ENCODE measurements at regions not wholly inside any gene's neighbourhood (a gene's known extent, or its start where the extent isn't known, plus 50 kb on each side); places are given as distances from the start of the nearest gene placed in this dataset.

DNA sequence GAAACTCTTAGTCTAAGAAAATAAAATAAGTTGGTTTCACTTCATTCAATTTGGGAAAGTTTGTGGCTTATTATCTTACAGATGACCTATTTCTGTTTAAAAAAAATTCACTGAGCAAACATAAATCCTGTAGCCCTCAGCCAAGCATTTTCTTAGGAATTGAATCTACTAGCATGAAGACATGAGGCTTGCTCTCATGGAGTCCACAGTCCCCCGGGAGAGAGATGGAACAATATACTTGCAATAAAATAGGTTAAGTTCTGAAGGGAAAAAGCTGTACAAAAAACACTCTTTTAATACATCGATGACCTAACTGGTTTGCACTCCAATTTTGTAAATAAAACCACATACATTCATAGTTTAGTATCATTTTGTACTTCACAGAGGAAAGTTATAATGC lies 642.6 kb upstream of the FAM241A start:
- no peak overlapping the region for H3K9ac ChIP-seq (ENCODE audit: low read length)
- no peaks in the 10 kb centered on the region for H3K27me3 ChIP-seq (ENCODE audit: control insufficient read depth, insufficient read depth, low read length)
- no peak overlapping the region for H3K4me3 ChIP-seq (ENCODE audit: low read length)
- no peaks in the 10 kb centered on the region for H3K4me1 ChIP-seq (ENCODE audit: control insufficient read depth, low read depth, low read length)
- no peaks in the 10 kb centered on the region for H3K9me3 ChIP-seq (ENCODE audit: control insufficient read depth, low read depth, low read length)
- H3K36me3 ChIP-seq (ENCODE audit: control insufficient read depth, low read depth, low read length) = no peaks in the 10 kb centered on the region
- no peak overlapping the region for H3K27ac ChIP-seq (ENCODE audit: low read length)

GRCh38 chr4:111506706-111507105 lies 638.5 kb upstream of the FAM241A start:
- Histone ChIP-seq H3K4me1 (ENCODE audit: control insufficient read depth, low read depth, low read length) (no peaks in the 10 kb centered on the region), H3K36me3 (ENCODE audit: control insufficient read depth, low read depth, low read length) (no peaks in the 10 kb centered on the region), H3K9ac (ENCODE audit: low read length) (no peak overlapping the region), H3K27ac (ENCODE audit: low read length) (no peak overlapping the region), H3K27me3 (ENCODE audit: control insufficient read depth, insufficient read depth, low read length) (no peaks in the 10 kb centered on the region), H3K9me3 (ENCODE audit: control insufficient read depth, low read depth, low read length) (no peaks in the 10 kb centered on the region), H3K4me3 (ENCODE audit: low read length) (no peak overlapping the region)

DNA sequence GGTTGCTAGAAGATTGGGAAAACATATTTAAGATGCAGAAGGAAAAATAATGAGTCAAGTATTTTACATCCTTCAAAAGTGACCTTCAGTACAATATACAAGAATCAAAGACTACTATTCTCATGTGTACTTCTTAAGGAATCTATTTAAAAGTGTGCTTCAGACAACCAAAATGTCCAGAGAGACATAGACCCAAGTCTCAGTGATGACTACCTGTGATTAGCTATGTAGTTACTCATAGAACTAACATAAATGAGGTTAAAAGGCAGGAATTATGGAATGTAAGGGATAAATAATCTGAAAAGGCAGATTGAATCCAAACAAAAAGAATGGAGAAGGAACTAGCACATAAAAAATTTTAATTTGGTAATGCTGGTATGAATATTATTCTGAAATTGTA lies 634.7 kb upstream of the FAM241A start:
- Histone ChIP-seq H3K4me3 (ENCODE audit: low read length) (no peak overlapping the region), H3K36me3 (ENCODE audit: control insufficient read depth, low read depth, low read length) (no peaks in the 10 kb centered on the region), H3K27ac (ENCODE audit: low read length) (no peak overlapping the region)

DNA sequence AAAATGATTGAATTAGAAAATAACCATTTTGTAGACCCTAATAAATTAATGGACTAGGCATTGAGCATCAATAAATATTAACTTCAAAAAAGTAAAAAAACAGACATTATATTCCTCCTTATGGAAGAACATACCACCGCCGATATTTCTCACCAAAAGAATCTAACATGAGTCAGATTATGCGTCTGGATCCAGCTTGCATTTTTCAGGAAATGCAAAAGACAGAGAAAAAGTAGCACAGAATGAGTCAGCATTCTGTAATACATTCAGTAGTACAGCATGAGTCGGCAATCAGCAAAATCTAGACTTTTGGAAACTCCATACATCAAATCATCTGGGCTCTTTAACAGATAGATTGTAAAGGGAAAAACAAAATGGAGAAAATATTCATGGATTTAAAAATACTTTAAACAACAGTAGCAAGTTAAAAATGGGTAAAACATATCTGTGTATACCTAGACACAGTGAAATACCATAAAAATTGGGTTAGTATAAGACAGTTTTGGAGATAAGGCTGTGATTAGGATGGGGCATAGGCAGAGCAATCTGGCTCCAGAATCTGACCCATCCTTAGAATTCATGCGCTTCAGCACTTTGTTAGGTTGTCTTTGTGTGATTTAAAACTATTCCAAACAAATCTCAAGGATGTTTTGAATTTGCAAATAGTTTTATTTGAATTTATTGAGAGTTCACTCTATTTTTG lies 633.0 kb upstream of the FAM241A start:
- no peaks in the 10 kb centered on the region for H3K27me3 ChIP-seq (ENCODE audit: control insufficient read depth, insufficient read depth, low read length)
- no peak overlapping the region for H3K9ac ChIP-seq (ENCODE audit: low read length)
- no peaks in the 10 kb centered on the region for H3K36me3 ChIP-seq (ENCODE audit: control insufficient read depth, low read depth, low read length)
- H3K9me3 ChIP-seq (ENCODE audit: control insufficient read depth, low read depth, low read length) = no peaks in the 10 kb centered on the region
- no peaks in the 10 kb centered on the region for H3K4me1 ChIP-seq (ENCODE audit: control insufficient read depth, low read depth, low read length)
- H3K27ac ChIP-seq (ENCODE audit: low read length) = no peak overlapping the region
- no peak overlapping the region for H3K4me3 ChIP-seq (ENCODE audit: low read length)

More for the DNA sequence above, 634.7 kb upstream of the FAM241A start:
- H3K9ac ChIP-seq (ENCODE audit: low read length) = no peak overlapping the region
- H3K27me3 ChIP-seq (ENCODE audit: control insufficient read depth, insufficient read depth, low read length) = no peaks in the 10 kb centered on the region
- H3K9me3 ChIP-seq (ENCODE audit: control insufficient read depth, low read depth, low read length) = no peaks in the 10 kb centered on the region
- H3K4me1 ChIP-seq (ENCODE audit: control insufficient read depth, low read depth, low read length) = no peaks in the 10 kb centered on the region

DNA sequence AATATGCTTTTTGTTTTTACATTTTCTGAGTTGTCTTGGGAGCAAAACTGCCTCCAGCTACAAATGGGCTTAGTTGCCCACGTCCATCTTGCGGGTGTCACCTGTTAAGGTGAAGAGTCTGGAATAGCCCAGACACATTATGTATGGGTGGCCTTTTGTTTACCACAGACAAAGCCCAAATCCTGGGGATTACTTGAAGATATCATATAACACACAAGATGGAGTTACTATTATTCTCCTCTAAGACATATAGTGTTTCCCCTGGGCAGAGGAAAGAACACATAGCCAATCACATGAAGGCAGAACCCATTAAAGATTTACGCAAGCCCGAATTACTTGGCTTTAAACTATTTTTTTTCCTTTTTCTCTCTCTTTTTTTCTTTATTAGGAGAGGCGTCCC lies 625.6 kb upstream of the FAM241A start:
- no peaks in the 10 kb centered on the region for H3K9me3 ChIP-seq (ENCODE audit: control insufficient read depth, low read depth, low read length)

GRCh38 chr4:111530446-111530845 lies 614.8 kb upstream of the FAM241A start:
- no peaks in the 10 kb centered on the region for H3K4me1 ChIP-seq (ENCODE audit: control insufficient read depth, low read depth, low read length)
- H3K36me3 ChIP-seq (ENCODE audit: control insufficient read depth, low read depth, low read length) = no peaks in the 10 kb centered on the region
- no peak overlapping the region for H3K27ac ChIP-seq (ENCODE audit: low read length)
- H3K9me3 ChIP-seq (ENCODE audit: control insufficient read depth, low read depth, low read length) = no peaks in the 10 kb centered on the region
- H3K4me3 ChIP-seq (ENCODE audit: low read length) = no peak overlapping the region
- H3K27me3 ChIP-seq (ENCODE audit: control insufficient read depth, insufficient read depth, low read length) = no peaks in the 10 kb centered on the region
- no peak overlapping the region for H3K9ac ChIP-seq (ENCODE audit: low read length)

More for the DNA sequence above, 625.6 kb upstream of the FAM241A start:
- H3K36me3 ChIP-seq (ENCODE audit: control insufficient read depth, low read depth, low read length) = no peaks in the 10 kb centered on the region
- no peak overlapping the region for H3K9ac ChIP-seq (ENCODE audit: low read length)
- no peak overlapping the region for H3K27ac ChIP-seq (ENCODE audit: low read length)
- H3K4me1 ChIP-seq (ENCODE audit: control insufficient read depth, low read depth, low read length) = no peaks in the 10 kb centered on the region
- no peaks in the 10 kb centered on the region for H3K27me3 ChIP-seq (ENCODE audit: control insufficient read depth, insufficient read depth, low read length)
- no peak overlapping the region for H3K4me3 ChIP-seq (ENCODE audit: low read length)

GRCh38 chr4:111535792-111536191 lies 609.5 kb upstream of the FAM241A start:
- H3K4me1 ChIP-seq (ENCODE audit: control insufficient read depth, low read depth, low read length) = no peaks in the 10 kb centered on the region
- H3K4me3 ChIP-seq (ENCODE audit: low read length) = no peak overlapping the region
- H3K9ac ChIP-seq (ENCODE audit: low read length) = no peak overlapping the region

GRCh38 chr4:111537165-111537564 lies 608.1 kb upstream of the FAM241A start:
- H3K9ac ChIP-seq (ENCODE audit: low read length) = no peak overlapping the region
- H3K4me3 ChIP-seq (ENCODE audit: low read length) = no peak overlapping the region
- H3K27ac ChIP-seq (ENCODE audit: low read length) = no peak overlapping the region
- no peaks in the 10 kb centered on the region for H3K4me1 ChIP-seq (ENCODE audit: control insufficient read depth, low read depth, low read length)
- H3K27me3 ChIP-seq (ENCODE audit: control insufficient read depth, insufficient read depth, low read length) = no peaks in the 10 kb centered on the region
- H3K36me3 ChIP-seq (ENCODE audit: control insufficient read depth, low read depth, low read length) = no peaks in the 10 kb centered on the region
- H3K9me3 ChIP-seq (ENCODE audit: control insufficient read depth, low read depth, low read length) = no peaks in the 10 kb centered on the region

More at GRCh38 chr4:111535792-111536191, 609.5 kb upstream of the FAM241A start:
- no peak overlapping the region for H3K27ac ChIP-seq (ENCODE audit: low read length)
- H3K9me3 ChIP-seq (ENCODE audit: control insufficient read depth, low read depth, low read length) = no peaks in the 10 kb centered on the region
- H3K27me3 ChIP-seq (ENCODE audit: control insufficient read depth, insufficient read depth, low read length) = no peaks in the 10 kb centered on the region
- no peaks in the 10 kb centered on the region for H3K36me3 ChIP-seq (ENCODE audit: control insufficient read depth, low read depth, low read length)

DNA sequence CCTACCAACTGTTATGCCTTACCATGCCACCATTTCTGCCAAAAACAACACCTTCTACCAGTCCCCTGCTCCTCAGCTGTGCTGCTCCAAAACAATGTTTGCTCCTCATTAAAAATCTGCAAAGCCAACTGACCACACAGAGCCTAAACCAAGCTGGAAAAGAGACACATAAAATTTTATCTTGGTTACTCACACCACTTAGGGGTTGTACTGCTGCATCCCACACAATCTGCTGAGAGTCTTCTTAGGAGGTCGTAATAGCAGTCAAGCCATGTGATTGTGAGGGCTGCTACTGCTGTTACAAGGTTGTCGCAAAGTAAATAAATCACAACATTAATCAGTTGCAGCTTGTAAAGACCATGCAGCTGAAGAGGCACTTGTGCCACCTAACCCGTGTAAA lies 607.4 kb upstream of the FAM241A start:
- Histone ChIP-seq H3K9me3 (ENCODE audit: control insufficient read depth, low read depth, low read length) (no peaks in the 10 kb centered on the region), H3K27me3 (ENCODE audit: control insufficient read depth, insufficient read depth, low read length) (no peaks in the 10 kb centered on the region), H3K4me1 (ENCODE audit: control insufficient read depth, low read depth, low read length) (no peaks in the 10 kb centered on the region), H3K36me3 (ENCODE audit: control insufficient read depth, low read depth, low read length) (no peaks in the 10 kb centered on the region), H3K27ac (ENCODE audit: low read length) (no peak overlapping the region), H3K4me3 (ENCODE audit: low read length) (no peak overlapping the region), H3K9ac (ENCODE audit: low read length) (no peak overlapping the region)

DNA sequence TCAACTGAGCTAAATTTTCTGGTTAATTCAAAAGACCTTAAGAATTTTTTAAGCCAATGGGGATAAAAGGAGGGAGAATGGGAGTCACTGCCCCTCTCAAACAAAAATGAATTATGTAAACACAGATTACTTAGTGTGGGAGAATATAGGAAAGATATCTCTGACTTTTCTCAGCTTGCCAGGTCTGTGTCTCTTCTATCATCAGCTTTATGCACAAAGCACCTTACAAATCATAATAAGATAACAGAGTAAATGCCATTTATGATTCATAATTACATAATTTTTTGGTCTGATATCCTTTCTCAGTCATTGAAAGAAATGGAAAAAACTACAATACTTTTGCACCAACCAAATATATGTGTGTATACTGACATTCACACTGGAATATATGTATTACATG lies 604.6 kb upstream of the FAM241A start:
- Histone ChIP-seq H3K4me1 (ENCODE audit: control insufficient read depth, low read depth, low read length) (no peaks in the 10 kb centered on the region), H3K27ac (ENCODE audit: low read length) (no peak overlapping the region), H3K4me3 (ENCODE audit: low read length) (no peak overlapping the region), H3K9ac (ENCODE audit: low read length) (no peak overlapping the region), H3K36me3 (ENCODE audit: control insufficient read depth, low read depth, low read length) (no peaks in the 10 kb centered on the region), H3K27me3 (ENCODE audit: control insufficient read depth, insufficient read depth, low read length) (no peaks in the 10 kb centered on the region), H3K9me3 (ENCODE audit: control insufficient read depth, low read depth, low read length) (no peaks in the 10 kb centered on the region)

DNA sequence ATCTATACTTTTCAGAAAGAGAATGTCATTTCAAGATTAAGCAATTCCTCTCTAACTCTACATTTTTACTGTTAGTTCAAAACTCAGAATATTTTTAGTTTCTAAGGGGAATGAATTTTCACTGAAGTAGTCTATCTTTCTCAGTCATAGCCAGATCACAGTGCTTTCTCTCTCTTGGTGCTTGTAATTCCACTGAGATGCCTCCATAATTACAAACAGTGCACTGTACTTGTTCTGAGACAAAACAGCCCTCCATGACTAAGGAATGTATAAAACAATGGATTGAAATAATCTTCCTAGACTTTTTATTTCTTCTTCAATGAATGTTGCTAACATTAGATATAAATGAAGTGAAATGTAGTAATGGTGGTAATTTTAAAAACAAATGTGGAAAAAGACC lies 603.2 kb upstream of the FAM241A start:
- H3K36me3 ChIP-seq (ENCODE audit: control insufficient read depth, low read depth, low read length) = no peaks in the 10 kb centered on the region
- no peaks in the 10 kb centered on the region for H3K4me1 ChIP-seq (ENCODE audit: control insufficient read depth, low read depth, low read length)
- no peaks in the 10 kb centered on the region for H3K9me3 ChIP-seq (ENCODE audit: control insufficient read depth, low read depth, low read length)
- no peak overlapping the region for H3K4me3 ChIP-seq (ENCODE audit: low read length)
- H3K9ac ChIP-seq (ENCODE audit: low read length) = no peak overlapping the region
- no peaks in the 10 kb centered on the region for H3K27me3 ChIP-seq (ENCODE audit: control insufficient read depth, insufficient read depth, low read length)
- H3K27ac ChIP-seq (ENCODE audit: low read length) = no peak overlapping the region

GRCh38 chr4:111546881-111547280 lies 598.4 kb upstream of the FAM241A start:
- Histone ChIP-seq H3K9me3 (ENCODE audit: control insufficient read depth, low read depth, low read length) (no peaks in the 10 kb centered on the region), H3K36me3 (ENCODE audit: control insufficient read depth, low read depth, low read length) (no peaks in the 10 kb centered on the region), H3K9ac (ENCODE audit: low read length) (no peak overlapping the region), H3K4me3 (ENCODE audit: low read length) (no peak overlapping the region), H3K4me1 (ENCODE audit: control insufficient read depth, low read depth, low read length) (no peaks in the 10 kb centered on the region), H3K27me3 (ENCODE audit: control insufficient read depth, insufficient read depth, low read length) (no peaks in the 10 kb centered on the region), H3K27ac (ENCODE audit: low read length) (no peak overlapping the region)
